ENCODE measurements at regions not wholly inside any gene's neighbourhood (a gene's known extent, or its start where the extent isn't known, plus 50 kb on each side); places are given as distances from the start of the nearest gene placed in this dataset.
"Not testable (repeated sequence)": the region's sequence is repeated elsewhere in the genome, so short reads cannot be mapped to it uniquely, and the experiment has no call there.

DNA sequence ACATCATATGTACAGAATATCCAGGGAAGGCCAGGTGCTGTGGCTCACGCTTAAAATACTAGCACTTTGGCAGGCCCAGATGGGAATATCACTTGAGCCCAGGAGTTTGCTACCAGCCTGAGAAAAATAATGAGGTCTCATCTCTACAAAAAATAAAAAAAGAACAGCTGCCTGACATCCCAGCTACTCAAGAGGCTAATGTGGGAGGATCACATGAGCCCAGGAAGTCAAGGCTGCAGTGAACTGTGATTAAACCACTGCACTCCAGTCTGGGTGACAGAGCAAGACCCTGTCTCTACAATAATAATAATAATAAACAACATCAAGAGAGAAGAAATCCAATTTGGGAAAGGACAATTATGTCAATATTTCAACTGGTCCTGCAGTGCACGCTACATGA, 1433.9 kb downstream of the CDY2B start:
- CTCF ChIA-PET: interaction anchor here (0.6 kb wide), 1 partner anchor 11 kb away, joined by 4 read pairs; no protein-coding TSS in a partner anchor
- no peak overlapping the region for H3K27ac Mint-ChIP-seq

DNA sequence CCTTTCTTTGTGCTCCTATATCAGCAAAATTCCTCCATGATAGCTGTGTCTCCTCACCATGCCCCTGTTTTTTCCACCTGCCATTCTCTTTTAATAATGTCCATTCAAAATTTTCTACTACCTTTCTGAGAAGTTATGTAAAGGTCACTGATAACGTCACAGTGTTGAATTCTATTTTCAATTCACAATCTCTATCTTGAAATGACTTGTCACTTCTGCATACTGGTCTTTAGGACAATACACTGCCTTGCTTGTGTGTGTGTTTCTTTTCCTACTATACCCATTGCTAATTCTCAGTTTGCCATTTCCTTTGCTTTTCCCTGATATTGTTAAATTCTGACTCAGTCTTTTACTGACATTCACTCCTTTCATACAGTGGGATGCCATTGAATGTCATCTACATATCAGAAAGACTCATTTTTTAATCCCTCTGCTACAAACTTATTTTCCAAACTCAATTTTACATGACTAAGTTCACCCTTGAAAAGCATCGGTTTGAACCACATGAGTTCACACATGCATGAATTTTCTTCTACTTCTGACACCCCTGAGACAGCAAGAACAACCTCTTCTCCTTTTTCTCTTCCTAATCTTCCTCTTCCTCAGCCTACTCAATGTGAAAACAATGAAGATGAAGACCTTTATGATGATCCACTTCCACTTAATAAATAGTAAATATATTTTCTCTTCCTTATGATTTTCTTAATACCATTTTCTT, 1470.7 kb downstream of the CDY2B start:
- H3K4me3 ChIP-seq (ENCODE audit: control extremely low read depth in 1 of 5, extremely low read depth in 1 of 5, insufficient read depth in 1 of 5, low read depth in 2 of 5, low read length in 4 of 5); H3K36me3 ChIP-seq (replicated peaks in 1 of 2; ENCODE audit: control extremely low read depth in 1 of 2, control insufficient read depth in 1 of 2, extremely low read depth in 1 of 2, insufficient read depth in 2 of 2, low read length in 1 of 2); DNase-seq; H3K4me1 Mint-ChIP-seq; H3K79me2 ChIP-seq (ENCODE audit: control insufficient read depth, insufficient read depth, low read length); H3K27me3 Mint-ChIP-seq; H4K20me1 ChIP-seq (ENCODE audit: control insufficient read depth, insufficient read depth, low read length, poor library complexity, severe bottlenecking); H3K9ac ChIP-seq (ENCODE audit: low read length); H3K27me3 ChIP-seq (replicated peaks in 1 of 4; ENCODE audit: control extremely low read depth in 1 of 4, control insufficient read depth in 3 of 4, insufficient read depth in 4 of 4, low read length in 3 of 4); POLR2A ChIA-PET; H3K27ac ChIP-seq (ENCODE audit: low read length in 2 of 2); H3K4me3 Mint-ChIP-seq; H2AFZ ChIP-seq (ENCODE audit: insufficient read depth, low read depth, low read length, poor library complexity, severe bottlenecking); ATAC-seq (ENCODE audit: low read depth); H3K9me3 ChIP-seq (ENCODE audit: control extremely low read depth in 1 of 3, control insufficient read depth in 2 of 3, insufficient read depth in 1 of 3, low read length in 2 of 3); H3K4me2 ChIP-seq (replicated peaks; ENCODE audit: low read depth, low read length, poor library complexity, severe bottlenecking); CTCF ChIA-PET; H3K27ac Mint-ChIP-seq; intact Hi-C loops (cut with micrococcal nuclease); H3K9me3 Mint-ChIP-seq (ENCODE audit: insufficient read depth); H3K4me1 ChIP-seq (ENCODE audit: control insufficient read depth in 2 of 2, insufficient read depth in 2 of 2, low read length in 2 of 2): not testable (repeated sequence)
- no CpG with 5 or more reads among the region's 2 CpGs for WGBS (ENCODE audit: insufficient coverage)

More for the DNA sequence above, 1433.9 kb downstream of the CDY2B start:
- ATAC-seq (ENCODE audit: low read depth): no peak
- H3K27me3 Mint-ChIP-seq: no peaks in the 10 kb centered on the region
- TF ChIP-seq, protein P1, sequence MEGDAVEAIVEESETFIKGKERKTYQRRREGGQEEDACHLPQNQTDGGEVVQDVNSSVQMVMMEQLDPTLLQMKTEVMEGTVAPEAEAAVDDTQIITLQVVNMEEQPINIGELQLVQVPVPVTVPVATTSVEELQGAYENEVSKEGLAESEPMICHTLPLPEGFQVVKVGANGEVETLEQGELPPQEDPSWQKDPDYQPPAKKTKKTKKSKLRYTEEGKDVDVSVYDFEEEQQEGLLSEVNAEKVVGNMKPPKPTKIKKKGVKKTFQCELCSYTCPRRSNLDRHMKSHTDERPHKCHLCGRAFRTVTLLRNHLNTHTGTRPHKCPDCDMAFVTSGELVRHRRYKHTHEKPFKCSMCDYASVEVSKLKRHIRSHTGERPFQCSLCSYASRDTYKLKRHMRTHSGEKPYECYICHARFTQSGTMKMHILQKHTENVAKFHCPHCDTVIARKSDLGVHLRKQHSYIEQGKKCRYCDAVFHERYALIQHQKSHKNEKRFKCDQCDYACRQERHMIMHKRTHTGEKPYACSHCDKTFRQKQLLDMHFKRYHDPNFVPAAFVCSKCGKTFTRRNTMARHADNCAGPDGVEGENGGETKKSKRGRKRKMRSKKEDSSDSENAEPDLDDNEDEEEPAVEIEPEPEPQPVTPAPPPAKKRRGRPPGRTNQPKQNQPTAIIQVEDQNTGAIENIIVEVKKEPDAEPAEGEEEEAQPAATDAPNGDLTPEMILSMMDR (IDR thresholded peaks at IDR 0.05): no peak
- no peak for TF ChIP-seq EZH2 (IDR thresholded peaks at IDR 0.05; ENCODE audit: borderline replicate concordance, insufficient read depth, low read depth, low read length, poor library complexity, severe bottlenecking)
- Histone ChIP-seq H4K20me1 (ENCODE audit: control insufficient read depth, insufficient read depth, low read length, poor library complexity, severe bottlenecking) (no peaks in the 10 kb centered on the region), H3K27ac (ENCODE audit: low read length in 2 of 2) (no peak overlapping the region), H2AFZ (ENCODE audit: insufficient read depth, low read depth, low read length, poor library complexity, severe bottlenecking) (no peak overlapping the region), H3K79me2 (ENCODE audit: control insufficient read depth, insufficient read depth, low read length) (no peaks in the 10 kb centered on the region), H3K27me3 (replicated peaks in 1 of 4; ENCODE audit: control extremely low read depth in 1 of 4, control insufficient read depth in 3 of 4, insufficient read depth in 4 of 4, low read length in 3 of 4) (no peaks in the 10 kb centered on the region), H3K4me2 (replicated peaks; ENCODE audit: low read depth, low read length, poor library complexity, severe bottlenecking) (no peak overlapping the region), H3K4me1 (ENCODE audit: control insufficient read depth in 2 of 2, insufficient read depth in 2 of 2, low read length in 2 of 2) (no peaks in the 10 kb centered on the region), H3K4me3 (ENCODE audit: control extremely low read depth in 1 of 5, extremely low read depth in 1 of 5, insufficient read depth in 1 of 5, low read depth in 2 of 5, low read length in 4 of 5) (no peak overlapping the region), H3K9ac (ENCODE audit: low read length) (no peak overlapping the region), H3K36me3 (replicated peaks in 1 of 2; ENCODE audit: control extremely low read depth in 1 of 2, control insufficient read depth in 1 of 2, extremely low read depth in 1 of 2, insufficient read depth in 2 of 2, low read length in 1 of 2) (no peaks in the 10 kb centered on the region), H3K9me3 (ENCODE audit: control extremely low read depth in 1 of 3, control insufficient read depth in 2 of 3, insufficient read depth in 1 of 3, low read length in 2 of 3) (no peaks in the 10 kb centered on the region)
- no peaks in the 10 kb centered on the region for H3K9me3 Mint-ChIP-seq (ENCODE audit: insufficient read depth)
- whole genome bisulfite sequencing (ENCODE audit: insufficient coverage): no CpG with 5 or more reads among the region's 2 CpGs
- no peak overlapping the region for H3K4me3 Mint-ChIP-seq
- no peak for DNase-seq
- no peaks in the 10 kb centered on the region for H3K4me1 Mint-ChIP-seq
- POLR2A ChIA-PET: no interaction called here
- intact Hi-C loops (cut with micrococcal nuclease): no loop called here

DNA sequence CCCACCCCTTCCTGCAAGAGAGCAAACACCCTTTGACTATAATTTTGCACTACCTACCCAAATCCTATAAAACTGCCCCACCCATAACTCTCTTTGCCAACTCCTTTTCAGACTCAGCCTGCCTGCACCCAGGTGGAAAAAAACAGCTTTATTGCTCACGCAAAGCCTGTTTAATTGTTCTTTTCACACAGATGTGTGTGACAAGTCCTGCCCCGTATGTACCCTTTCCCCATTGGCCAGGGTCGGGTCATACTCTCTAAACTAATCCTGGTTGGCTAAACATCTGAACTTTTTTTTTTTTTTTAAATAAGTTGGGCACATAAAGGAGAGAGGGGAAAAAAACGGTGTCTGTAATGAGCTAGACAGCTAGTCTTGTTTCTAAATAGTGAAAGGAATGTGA, 1500.6 kb downstream of the CDY2B start:
- H3K9me3 ChIP-seq (ENCODE audit: control extremely low read depth in 1 of 3, control insufficient read depth in 2 of 3, insufficient read depth in 1 of 3, low read length in 2 of 3); H3K9ac ChIP-seq (ENCODE audit: low read length); H2AFZ ChIP-seq (ENCODE audit: insufficient read depth, low read depth, low read length, poor library complexity, severe bottlenecking); H3K79me2 ChIP-seq (ENCODE audit: control insufficient read depth, insufficient read depth, low read length); H4K20me1 ChIP-seq (ENCODE audit: control insufficient read depth, insufficient read depth, low read length, poor library complexity, severe bottlenecking); H3K4me1 Mint-ChIP-seq; H3K27ac Mint-ChIP-seq; H3K36me3 ChIP-seq (replicated peaks in 1 of 2; ENCODE audit: control extremely low read depth in 1 of 2, control insufficient read depth in 1 of 2, extremely low read depth in 1 of 2, insufficient read depth in 2 of 2, low read length in 1 of 2); H3K27ac ChIP-seq (ENCODE audit: low read length in 2 of 2); H3K27me3 ChIP-seq (replicated peaks in 1 of 4; ENCODE audit: control extremely low read depth in 1 of 4, control insufficient read depth in 3 of 4, insufficient read depth in 4 of 4, low read length in 3 of 4); H3K4me3 ChIP-seq (ENCODE audit: control extremely low read depth in 1 of 5, extremely low read depth in 1 of 5, insufficient read depth in 1 of 5, low read depth in 2 of 5, low read length in 4 of 5); H3K4me1 ChIP-seq (ENCODE audit: control insufficient read depth in 2 of 2, insufficient read depth in 2 of 2, low read length in 2 of 2); CTCF ChIA-PET; H3K4me3 Mint-ChIP-seq; H3K4me2 ChIP-seq (replicated peaks; ENCODE audit: low read depth, low read length, poor library complexity, severe bottlenecking); intact Hi-C loops (cut with micrococcal nuclease); DNase-seq; H3K9me3 Mint-ChIP-seq (ENCODE audit: insufficient read depth); POLR2A ChIA-PET; ATAC-seq (ENCODE audit: low read depth); H3K27me3 Mint-ChIP-seq: not testable (repeated sequence)
- WGBS (ENCODE audit: insufficient coverage): no CpG with 5 or more reads among the region's 4 CpGs
